ENCODE measurements at regions not wholly inside any gene's neighbourhood (a gene's known extent, or its start where the extent isn't known, plus 50 kb on each side); places are given as distances from the start of the nearest gene placed in this dataset.
"Not testable (repeated sequence)": the region's sequence is repeated elsewhere in the genome, so short reads cannot be mapped to it uniquely, and the experiment has no call there.

- Mint-ChIP-seq H3K4me1 (ENCODE audit: low read depth) (no peaks in the 10 kb centered on the region), H3K36me3 (ENCODE audit: low read depth) (no peaks in the 10 kb centered on the region), H3K27me3 (peaks cover 29% of the 10 kb centered on the region), H3K27ac (no peak overlapping the region), H3K4me3 (no peak overlapping the region), H3K9me3 (no peaks in the 10 kb centered on the region)
- no peak for DNase-seq
Observed at GRCh38 chr13:75196147-75196837, 285.7 kb downstream of the TBC1D4 start.

- Mint-ChIP-seq H3K27ac (no peak overlapping the region), H3K9me3 (no peaks in the 10 kb centered on the region), H3K4me1 (ENCODE audit: low read depth) (no peaks in the 10 kb centered on the region), H3K36me3 (ENCODE audit: low read depth) (no peaks in the 10 kb centered on the region), H3K4me3 (no peak overlapping the region), H3K27me3 (peaks cover 23% of the 10 kb centered on the region)
- DNase-seq, result no peak
Observed at GRCh38 chr13:75195495-75196146, 286.3 kb downstream of the TBC1D4 start.

DNA sequence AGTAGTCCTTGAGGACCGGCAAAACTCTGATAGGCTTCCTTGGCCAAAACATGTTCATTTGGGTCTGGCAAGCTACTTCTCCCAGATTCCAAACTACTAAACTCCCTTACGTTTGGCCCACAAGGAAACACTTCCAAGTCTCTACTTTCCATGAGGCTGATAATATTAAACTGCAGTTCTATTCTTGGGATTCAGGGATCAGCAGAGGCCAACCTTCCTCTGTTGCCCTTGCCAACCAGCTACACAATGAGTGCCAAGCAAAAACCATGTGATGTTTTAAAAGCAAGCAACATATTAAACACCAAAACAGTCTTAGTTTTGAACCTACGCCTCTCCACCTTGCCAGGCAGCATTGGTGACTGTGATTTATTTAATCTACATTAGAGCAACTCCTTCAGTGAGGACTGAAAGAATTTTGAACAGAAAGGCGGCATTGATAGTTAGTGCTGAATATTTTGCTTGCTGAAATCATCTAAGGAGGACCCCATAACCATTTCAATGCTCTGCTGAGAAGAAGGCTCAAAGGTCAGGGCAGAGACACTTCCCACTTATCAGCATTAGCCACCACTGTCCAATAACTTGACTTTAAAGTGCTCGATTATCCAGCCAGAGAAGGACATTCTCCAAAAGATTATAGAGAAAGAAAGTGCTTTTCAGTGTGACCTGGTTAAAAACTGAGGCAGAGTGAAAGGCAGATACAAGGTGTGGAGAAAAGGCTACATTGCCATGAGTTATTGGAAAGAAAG lies 287.1 kb downstream of the TBC1D4 start:
- Mint-ChIP-seq H3K36me3 (ENCODE audit: low read depth) (no peaks in the 10 kb centered on the region), H3K27me3 (peaks cover 23% of the 10 kb centered on the region), H3K9me3 (no peaks in the 10 kb centered on the region), H3K4me1 (ENCODE audit: low read depth) (no peaks in the 10 kb centered on the region), H3K4me3 (no peak overlapping the region), H3K27ac (no peak overlapping the region)
- no peak for DNase-seq

- no peak overlapping the region for H3K27ac Mint-ChIP-seq
- H3K9me3 Mint-ChIP-seq, result peaks cover 13% of the 10 kb centered on the region
- H3K27me3 Mint-ChIP-seq, result peaks cover 17% of the 10 kb centered on the region
- DNase-seq, result no peak
- H3K36me3 Mint-ChIP-seq (ENCODE audit: low read depth), result no peaks in the 10 kb centered on the region
- H3K4me3 Mint-ChIP-seq, result no peak overlapping the region
- H3K4me1 Mint-ChIP-seq (ENCODE audit: low read depth), result no peaks in the 10 kb centered on the region
Observed at GRCh38 chr13:75186379-75186778, 295.6 kb downstream of the TBC1D4 start.

DNA sequence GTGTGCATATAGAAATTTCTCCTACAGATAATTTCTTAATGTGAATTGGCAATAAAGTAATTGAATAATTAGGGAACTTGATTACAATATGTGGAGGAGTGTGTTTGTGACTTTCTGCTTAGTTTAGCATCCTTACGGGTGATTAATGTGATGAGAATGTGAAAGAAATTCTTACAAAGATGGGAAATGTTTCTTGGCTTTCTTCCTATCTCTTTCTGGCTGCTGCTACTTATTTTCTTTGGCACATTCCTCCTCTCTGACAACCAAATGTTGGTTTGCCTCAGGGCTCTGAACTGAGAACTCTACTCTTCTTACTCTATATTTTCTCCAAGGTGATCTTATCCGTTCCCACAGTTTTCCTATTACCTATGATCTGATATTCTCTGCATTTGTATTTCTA lies 300.1 kb downstream of the TBC1D4 start:
- no peak overlapping the region for H3K4me3 Mint-ChIP-seq
- DNase-seq, result no peak
- no peaks in the 10 kb centered on the region for H3K36me3 Mint-ChIP-seq (ENCODE audit: low read depth)
- H3K27me3 Mint-ChIP-seq, result peaks cover 27% of the 10 kb centered on the region
- H3K4me1 Mint-ChIP-seq (ENCODE audit: low read depth), result no peaks in the 10 kb centered on the region
- peaks cover 13% of the 10 kb centered on the region for H3K9me3 Mint-ChIP-seq
- H3K27ac Mint-ChIP-seq, result no peak overlapping the region

- Mint-ChIP-seq H3K4me1 (ENCODE audit: low read depth) (no peaks in the 10 kb centered on the region), H3K27me3 (peaks cover 29% of the 10 kb centered on the region)
- DNase-seq, result no peak
Observed at GRCh38 chr13:75180805-75181455, 301.0 kb downstream of the TBC1D4 start.

DNA sequence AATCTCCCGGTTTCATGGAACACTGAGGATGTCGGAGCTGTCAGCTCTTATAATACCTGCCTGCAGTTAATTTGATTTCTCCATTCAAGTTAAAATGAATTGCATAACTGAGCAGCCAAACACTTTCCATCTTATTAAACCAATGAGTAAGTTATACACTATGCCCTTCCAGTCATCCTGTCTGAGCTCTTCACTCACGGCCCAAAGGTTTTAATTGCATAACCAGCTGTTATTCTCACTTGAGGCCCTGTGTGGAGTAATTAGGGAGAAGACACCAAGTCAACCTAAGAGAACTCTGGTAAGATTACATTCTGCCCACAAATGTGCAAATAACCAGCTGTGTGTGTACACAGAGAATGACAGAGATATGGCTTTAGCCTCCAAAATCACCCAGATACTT lies 303.5 kb downstream of the TBC1D4 start:
- Mint-ChIP-seq H3K9me3 (peaks cover 5% of the 10 kb centered on the region), H3K27ac (no peak overlapping the region), H3K4me1 (ENCODE audit: low read depth) (peaks cover 3% of the 10 kb centered on the region), H3K4me3 (no peak overlapping the region), H3K27me3 (peaks cover 13% of the 10 kb centered on the region), H3K36me3 (ENCODE audit: low read depth) (no peaks in the 10 kb centered on the region)
- no peak for DNase-seq

More at GRCh38 chr13:75180805-75181455, 301.0 kb downstream of the TBC1D4 start:
- Mint-ChIP-seq H3K4me3 (no peak overlapping the region), H3K36me3 (ENCODE audit: low read depth) (no peaks in the 10 kb centered on the region), H3K27ac (no peak overlapping the region), H3K9me3 (peaks cover 15% of the 10 kb centered on the region)

DNA sequence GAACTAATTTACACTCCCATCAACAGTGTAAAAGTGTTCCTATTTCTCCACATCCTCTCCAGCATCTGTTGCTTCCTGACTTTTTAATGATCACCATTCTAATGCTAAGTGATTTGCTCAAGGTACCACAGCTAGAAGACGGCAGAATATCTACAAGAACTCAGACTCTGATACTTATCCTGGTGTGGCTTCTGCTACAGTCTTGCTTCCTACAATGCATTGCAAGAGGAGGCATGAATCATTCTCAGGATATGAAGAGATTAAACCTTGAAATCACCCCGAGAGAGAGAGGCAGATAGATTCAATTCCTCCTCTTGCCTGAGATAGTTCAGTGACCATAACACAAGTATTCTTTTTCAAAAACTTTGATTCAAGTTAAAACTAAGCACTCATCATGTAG lies 306.4 kb downstream of the TBC1D4 start:
- Mint-ChIP-seq H3K27me3 (peaks cover 16% of the 10 kb centered on the region), H3K9me3 (peaks cover 3% of the 10 kb centered on the region), H3K4me3 (no peak overlapping the region), H3K36me3 (ENCODE audit: low read depth) (no peaks in the 10 kb centered on the region), H3K27ac (no peak overlapping the region), H3K4me1 (ENCODE audit: low read depth) (peaks cover 4% of the 10 kb centered on the region)
- no peak for DNase-seq

DNA sequence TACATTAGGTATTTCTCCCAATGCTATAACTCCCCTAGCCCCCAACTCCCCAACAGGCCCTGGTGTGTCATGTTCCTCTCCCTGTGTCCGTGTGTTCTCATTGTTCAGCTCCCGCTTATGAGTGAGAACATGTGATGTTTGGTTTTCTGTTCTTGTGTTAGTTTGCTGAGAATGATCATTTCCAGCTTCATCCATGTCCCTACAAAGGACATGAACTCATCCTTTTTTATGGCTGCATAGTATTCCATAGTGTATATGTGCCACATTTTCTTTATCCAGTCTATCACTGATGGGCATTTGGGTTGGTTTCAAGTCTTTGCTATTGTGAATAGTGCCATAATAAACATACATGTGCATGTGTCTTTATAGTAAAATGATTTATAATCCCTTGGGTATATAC lies 306.9 kb downstream of the TBC1D4 start:
- H3K36me3 Mint-ChIP-seq (ENCODE audit: low read depth); H3K27ac Mint-ChIP-seq; DNase-seq; H3K4me3 Mint-ChIP-seq; H3K4me1 Mint-ChIP-seq (ENCODE audit: low read depth); H3K9me3 Mint-ChIP-seq: not testable (repeated sequence)
- peaks cover 16% of the 10 kb centered on the region for H3K27me3 Mint-ChIP-seq

GRCh38 chr13:75174481-75174880 lies 307.5 kb downstream of the TBC1D4 start:
- peaks cover 16% of the 10 kb centered on the region for H3K27me3 Mint-ChIP-seq
- H3K9me3 Mint-ChIP-seq, result peaks cover 3% of the 10 kb centered on the region

DNA sequence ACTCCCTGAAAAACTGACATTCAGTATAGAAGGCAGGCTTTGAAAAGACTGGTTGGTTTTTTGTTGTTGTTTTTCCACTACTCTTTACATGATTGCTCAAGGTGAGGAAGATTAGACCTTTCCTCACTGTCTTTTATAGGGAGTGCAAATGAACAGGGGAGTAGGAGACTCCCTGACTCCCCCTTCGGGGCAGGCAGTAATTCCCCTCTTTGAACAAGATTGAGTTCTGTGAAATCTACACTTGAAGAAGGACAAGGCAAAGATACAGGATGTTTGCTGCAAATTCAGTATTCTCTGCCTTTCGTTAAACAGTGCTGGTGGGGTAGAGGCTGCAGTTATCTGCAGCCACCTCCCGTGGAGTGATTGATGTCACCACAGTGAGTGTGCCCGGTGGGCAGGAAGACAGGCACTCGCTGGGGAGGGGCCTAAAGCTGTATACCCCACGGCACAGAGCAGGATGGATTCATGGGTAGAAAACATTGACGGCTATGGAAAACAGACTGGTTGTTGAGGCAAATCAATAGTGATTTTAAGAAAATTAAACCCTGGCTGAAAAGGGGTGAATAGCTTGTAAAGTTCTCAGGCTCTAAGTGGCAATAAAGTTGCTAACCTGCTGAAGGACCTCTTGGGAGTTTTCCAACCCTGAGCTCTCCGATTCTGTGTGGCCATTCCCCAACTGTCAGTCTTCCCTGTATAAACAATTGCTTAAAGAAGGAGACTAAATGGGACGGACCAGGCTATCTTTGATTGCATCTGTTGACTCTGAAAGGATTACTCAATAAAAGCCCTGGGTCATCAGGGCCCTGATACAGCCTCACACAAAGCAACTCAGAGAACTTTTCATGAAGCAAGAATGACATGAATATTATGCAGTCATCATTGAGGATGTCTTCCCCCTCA lies 308.3 kb downstream of the TBC1D4 start:
- DNase-seq, result no peak
- peaks cover 4% of the 10 kb centered on the region for H3K4me1 Mint-ChIP-seq (ENCODE audit: low read depth)
- no peak overlapping the region for H3K27ac Mint-ChIP-seq
- H3K27me3 Mint-ChIP-seq, result peaks cover 10% of the 10 kb centered on the region
- H3K4me3 Mint-ChIP-seq, result no peak overlapping the region
- peaks cover 3% of the 10 kb centered on the region for H3K9me3 Mint-ChIP-seq
- no peaks in the 10 kb centered on the region for H3K36me3 Mint-ChIP-seq (ENCODE audit: low read depth)

More at GRCh38 chr13:75174481-75174880, 307.5 kb downstream of the TBC1D4 start:
- H3K4me1 Mint-ChIP-seq (ENCODE audit: low read depth), result peaks cover 4% of the 10 kb centered on the region
- no peak for DNase-seq
- H3K27ac Mint-ChIP-seq, result no peak overlapping the region
- H3K36me3 Mint-ChIP-seq (ENCODE audit: low read depth), result no peaks in the 10 kb centered on the region
- H3K4me3 Mint-ChIP-seq, result no peak overlapping the region

GRCh38 chr13:75170311-75170710 lies 311.7 kb downstream of the TBC1D4 start:
- Mint-ChIP-seq H3K36me3 (ENCODE audit: low read depth) (no peaks in the 10 kb centered on the region), H3K9me3 (no peaks in the 10 kb centered on the region), H3K4me1 (ENCODE audit: low read depth) (peaks cover 4% of the 10 kb centered on the region), H3K27ac (no peak overlapping the region), H3K27me3 (peaks cover 2% of the 10 kb centered on the region), H3K4me3 (no peak overlapping the region)
- DNase-seq, result no peak

- H3K27me3 Mint-ChIP-seq, result peaks cover 3% of the 10 kb centered on the region
- no peaks in the 10 kb centered on the region for H3K36me3 Mint-ChIP-seq (ENCODE audit: low read depth)
- H3K4me1 Mint-ChIP-seq (ENCODE audit: low read depth), result no peaks in the 10 kb centered on the region
- no peaks in the 10 kb centered on the region for H3K9me3 Mint-ChIP-seq
- H3K4me3 Mint-ChIP-seq, result no peak overlapping the region
- no peak overlapping the region for H3K27ac Mint-ChIP-seq
- no peak for DNase-seq
Observed at GRCh38 chr13:75165543-75166230, 316.3 kb downstream of the TBC1D4 start.
